Adrenal gland (tissue), 5 donors: ENCODE measurements at regions not wholly inside any gene's neighbourhood (a gene's known extent, or its start where the extent isn't known, plus 50 kb on each side); places are given as distances from the start of the nearest gene placed in this dataset.

Experiments used
- POLR2A ChIP-seq, 2 donors: fragments of 450-650 bp; IDR thresholded peaks; one replicate each; pipeline ENCODE4 v1.6.1; 2017; ENCODE audit warnings: antibody characterized with exemption in 2 of 2, mild to moderate bottlenecking in 2 of 2, moderate library complexity in 1 of 2
- TF ChIP-seq, protein P1 (sequence below), 6 experiments: fragments of 450-650 bp in 4 of 6; fragments of 200-600 bp in 2 of 6; sonication (generic) in 1 of 6; IDR thresholded peaks; 1 replicate in 5 of 6; 2 replicates in 1 of 6; pipeline versions ENCODE4 v1.5.1 to v1.8.0; 2016 to 2021; ENCODE audit warnings: antibody characterized with exemption in 6 of 6, mild to moderate bottlenecking in 2 of 6, moderate library complexity in 1 of 6
- donor health status: DM: no; HTN: no; CAD: no.

DNA sequence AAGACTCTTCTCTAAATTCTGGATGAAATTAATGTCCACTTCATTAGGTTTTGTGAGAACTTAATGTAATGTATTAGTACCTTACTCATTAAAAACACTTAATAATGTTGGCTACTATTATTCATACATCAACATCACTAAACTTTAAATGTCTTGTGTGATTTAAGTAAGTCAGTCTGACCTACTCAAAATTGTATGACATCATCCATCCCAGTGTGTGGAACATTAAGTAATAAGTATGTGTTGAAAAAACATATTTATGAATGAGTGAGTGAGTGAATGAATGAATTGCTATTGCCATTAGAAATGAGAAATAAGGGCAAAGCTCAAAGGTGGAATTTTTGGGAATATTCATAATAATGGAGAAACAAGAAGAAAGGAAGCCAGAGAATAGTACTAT is 285.8 kb downstream of the HTR1B start:
- no peak for TF ChIP-seq POLR2A (IDR thresholded peaks at IDR 0.05)
- TF ChIP-seq, protein P1, sequence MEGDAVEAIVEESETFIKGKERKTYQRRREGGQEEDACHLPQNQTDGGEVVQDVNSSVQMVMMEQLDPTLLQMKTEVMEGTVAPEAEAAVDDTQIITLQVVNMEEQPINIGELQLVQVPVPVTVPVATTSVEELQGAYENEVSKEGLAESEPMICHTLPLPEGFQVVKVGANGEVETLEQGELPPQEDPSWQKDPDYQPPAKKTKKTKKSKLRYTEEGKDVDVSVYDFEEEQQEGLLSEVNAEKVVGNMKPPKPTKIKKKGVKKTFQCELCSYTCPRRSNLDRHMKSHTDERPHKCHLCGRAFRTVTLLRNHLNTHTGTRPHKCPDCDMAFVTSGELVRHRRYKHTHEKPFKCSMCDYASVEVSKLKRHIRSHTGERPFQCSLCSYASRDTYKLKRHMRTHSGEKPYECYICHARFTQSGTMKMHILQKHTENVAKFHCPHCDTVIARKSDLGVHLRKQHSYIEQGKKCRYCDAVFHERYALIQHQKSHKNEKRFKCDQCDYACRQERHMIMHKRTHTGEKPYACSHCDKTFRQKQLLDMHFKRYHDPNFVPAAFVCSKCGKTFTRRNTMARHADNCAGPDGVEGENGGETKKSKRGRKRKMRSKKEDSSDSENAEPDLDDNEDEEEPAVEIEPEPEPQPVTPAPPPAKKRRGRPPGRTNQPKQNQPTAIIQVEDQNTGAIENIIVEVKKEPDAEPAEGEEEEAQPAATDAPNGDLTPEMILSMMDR (IDR thresholded peaks at IDR 0.05), result no peak
